ENCODE measurements at regions not wholly inside any gene's neighbourhood (a gene's known extent, or its start where the extent isn't known, plus 50 kb on each side); places are given as distances from the start of the nearest gene placed in this dataset.

DNA sequence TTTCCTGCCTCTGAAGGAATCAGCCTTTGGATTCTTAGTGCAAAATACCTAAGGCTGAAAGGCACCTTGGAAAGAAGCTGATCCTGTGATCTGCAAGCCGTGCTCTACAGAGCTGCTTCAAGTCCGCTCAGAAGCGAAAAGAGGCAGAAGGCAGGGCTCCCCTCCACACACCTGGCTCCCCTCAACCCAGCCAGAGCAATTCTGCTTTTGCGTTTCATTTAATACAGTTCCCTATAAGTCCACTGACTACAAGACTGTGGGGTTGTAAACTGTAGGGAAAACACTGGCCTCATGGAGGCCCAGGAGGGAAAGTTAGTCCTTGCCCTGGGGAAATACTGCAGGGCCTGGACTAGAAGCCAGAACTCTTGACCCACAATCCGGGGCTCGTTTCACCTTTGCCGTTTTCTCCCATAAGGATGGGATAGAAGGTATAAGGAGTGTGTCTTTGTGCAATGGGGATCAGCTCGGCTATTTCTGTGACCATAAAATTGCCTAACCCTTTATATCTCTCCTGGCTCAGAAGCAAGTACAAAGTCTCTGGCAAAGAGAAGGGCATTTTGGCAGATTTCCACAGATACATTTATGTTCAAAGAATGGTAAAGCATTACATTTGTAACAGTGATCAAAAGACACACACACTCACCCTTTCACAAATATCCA is 95.8 kb upstream of the TEX51 start:
- no peak for DNase-seq (ENCODE audit: low read depth)
- TF ChIP-seq, protein P1, sequence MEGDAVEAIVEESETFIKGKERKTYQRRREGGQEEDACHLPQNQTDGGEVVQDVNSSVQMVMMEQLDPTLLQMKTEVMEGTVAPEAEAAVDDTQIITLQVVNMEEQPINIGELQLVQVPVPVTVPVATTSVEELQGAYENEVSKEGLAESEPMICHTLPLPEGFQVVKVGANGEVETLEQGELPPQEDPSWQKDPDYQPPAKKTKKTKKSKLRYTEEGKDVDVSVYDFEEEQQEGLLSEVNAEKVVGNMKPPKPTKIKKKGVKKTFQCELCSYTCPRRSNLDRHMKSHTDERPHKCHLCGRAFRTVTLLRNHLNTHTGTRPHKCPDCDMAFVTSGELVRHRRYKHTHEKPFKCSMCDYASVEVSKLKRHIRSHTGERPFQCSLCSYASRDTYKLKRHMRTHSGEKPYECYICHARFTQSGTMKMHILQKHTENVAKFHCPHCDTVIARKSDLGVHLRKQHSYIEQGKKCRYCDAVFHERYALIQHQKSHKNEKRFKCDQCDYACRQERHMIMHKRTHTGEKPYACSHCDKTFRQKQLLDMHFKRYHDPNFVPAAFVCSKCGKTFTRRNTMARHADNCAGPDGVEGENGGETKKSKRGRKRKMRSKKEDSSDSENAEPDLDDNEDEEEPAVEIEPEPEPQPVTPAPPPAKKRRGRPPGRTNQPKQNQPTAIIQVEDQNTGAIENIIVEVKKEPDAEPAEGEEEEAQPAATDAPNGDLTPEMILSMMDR (IDR thresholded peaks at IDR 0.05; ENCODE audit: insufficient read depth, low read length, poor library complexity, severe bottlenecking) = no peak
- H3K4me3 ChIP-seq (ENCODE audit: low read depth, low read length) = no peak overlapping the region
- no peaks in the 10 kb centered on the region for H3K27me3 ChIP-seq (ENCODE audit: control insufficient read depth, insufficient read depth, low read length)
- H3K36me3 ChIP-seq (ENCODE audit: control insufficient read depth, insufficient read depth, low read length) = no peaks in the 10 kb centered on the region

DNA sequence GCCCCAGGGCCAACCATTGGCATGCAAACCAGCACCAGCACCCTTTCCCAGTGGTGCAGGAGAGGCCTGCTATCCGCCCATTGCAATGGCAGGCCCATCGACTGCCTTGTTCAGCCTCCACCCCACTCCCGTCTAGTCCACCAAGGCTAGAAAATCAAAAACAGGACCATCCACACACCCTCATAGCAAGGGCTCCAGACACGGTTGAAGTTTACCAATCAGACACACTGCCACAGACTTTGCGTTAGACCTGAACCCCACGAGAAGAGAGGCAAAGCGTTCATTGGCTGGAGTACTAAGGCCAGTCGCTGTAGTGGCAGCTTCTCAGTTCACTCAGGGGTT is 95.3 kb upstream of the TEX51 start:
- no peak for DNase-seq (ENCODE audit: low read depth)
- no peaks in the 10 kb centered on the region for H3K27me3 ChIP-seq (ENCODE audit: control insufficient read depth, insufficient read depth, low read length)
- TF ChIP-seq, protein P1 (IDR thresholded peaks at IDR 0.05; ENCODE audit: insufficient read depth, low read length, poor library complexity, severe bottlenecking) = no peak

DNA sequence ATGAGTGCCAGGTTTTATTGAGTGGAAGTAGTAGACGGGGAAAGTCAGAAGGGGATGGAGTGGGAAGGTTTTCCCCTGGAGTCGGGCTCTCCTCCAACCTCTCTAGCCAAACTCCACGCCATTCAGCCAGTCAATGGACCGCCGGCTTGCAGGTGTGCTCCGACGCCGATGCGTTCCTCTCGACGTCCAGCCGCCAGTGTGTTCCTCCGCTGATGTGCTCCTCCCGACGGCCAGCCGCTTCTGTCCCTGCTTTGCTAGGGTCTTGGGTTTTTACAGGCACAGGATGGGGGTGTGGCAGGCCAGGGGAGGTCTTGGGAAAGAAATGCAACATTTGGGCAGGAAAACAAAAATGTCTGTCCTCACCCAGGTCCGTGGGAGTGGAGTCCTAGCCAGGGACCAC is 94.3 kb upstream of the TEX51 start:
- no peaks in the 10 kb centered on the region for H3K36me3 ChIP-seq (ENCODE audit: control insufficient read depth, insufficient read depth, low read length)
- no peaks in the 10 kb centered on the region for H3K27me3 ChIP-seq (ENCODE audit: control insufficient read depth, insufficient read depth, low read length)
- DNase-seq (ENCODE audit: low read depth) = no peak
- no peak overlapping the region for H3K4me3 ChIP-seq (ENCODE audit: low read depth, low read length)
- TF ChIP-seq, protein P1 (IDR thresholded peaks at IDR 0.05; ENCODE audit: insufficient read depth, low read length, poor library complexity, severe bottlenecking) = no peak

More for the DNA sequence above, 95.3 kb upstream of the TEX51 start:
- Histone ChIP-seq H3K36me3 (ENCODE audit: control insufficient read depth, insufficient read depth, low read length) (no peaks in the 10 kb centered on the region), H3K4me3 (ENCODE audit: low read depth, low read length) (no peak overlapping the region)

DNA sequence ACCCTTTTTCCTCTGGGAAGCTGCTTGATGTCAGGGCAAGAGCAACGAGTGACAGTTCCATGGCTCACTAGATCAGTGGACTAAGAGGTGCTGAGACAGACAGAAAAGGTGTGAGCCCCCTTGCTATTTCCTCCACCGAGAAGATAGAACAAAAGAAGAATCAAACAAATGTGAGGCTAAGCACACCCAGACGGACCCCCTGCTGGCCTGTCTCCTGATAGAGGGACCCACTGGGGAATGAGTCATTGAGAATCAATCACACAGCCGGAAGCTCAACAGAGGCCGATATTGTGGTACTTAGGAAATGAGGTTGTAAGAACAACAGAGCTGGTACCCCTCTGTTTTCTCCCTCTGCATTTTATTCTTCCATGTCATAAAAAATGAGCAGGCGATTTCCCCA is 89.8 kb upstream of the TEX51 start:
- TF ChIP-seq, protein P1 (IDR thresholded peaks at IDR 0.05; ENCODE audit: insufficient read depth, low read length, poor library complexity, severe bottlenecking) = no peak
- Histone ChIP-seq H3K36me3 (ENCODE audit: control insufficient read depth, insufficient read depth, low read length) (no peaks in the 10 kb centered on the region), H3K27me3 (ENCODE audit: control insufficient read depth, insufficient read depth, low read length) (no peaks in the 10 kb centered on the region), H3K4me3 (ENCODE audit: low read depth, low read length) (no peak overlapping the region)
- DNase-seq (ENCODE audit: low read depth) = no peak

DNA sequence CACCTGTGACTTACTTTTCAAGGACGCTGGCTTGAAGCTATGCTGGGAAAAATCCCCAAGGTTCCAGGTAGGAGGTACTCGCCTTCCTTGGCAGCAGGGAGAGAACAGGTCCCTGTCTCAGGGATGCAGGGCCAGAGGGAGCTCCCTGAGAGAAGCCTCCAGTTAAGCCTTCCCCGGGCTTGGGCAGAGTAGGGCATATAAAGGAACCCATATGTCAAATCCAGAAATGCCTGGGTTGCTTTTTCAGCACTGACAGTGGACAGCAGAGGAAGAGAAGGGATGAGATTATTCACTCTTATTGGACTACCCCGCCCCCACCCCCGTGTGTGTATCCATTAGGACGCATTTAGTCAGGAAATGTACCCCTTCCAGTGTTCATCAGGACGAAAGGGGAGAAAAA is 89.3 kb upstream of the TEX51 start:
- no peak for DNase-seq (ENCODE audit: low read depth)
- Histone ChIP-seq H3K27me3 (ENCODE audit: control insufficient read depth, insufficient read depth, low read length) (no peaks in the 10 kb centered on the region), H3K4me3 (ENCODE audit: low read depth, low read length) (no peak overlapping the region), H3K36me3 (ENCODE audit: control insufficient read depth, insufficient read depth, low read length) (no peaks in the 10 kb centered on the region)
- TF ChIP-seq, protein P1 (IDR thresholded peaks at IDR 0.05; ENCODE audit: insufficient read depth, low read length, poor library complexity, severe bottlenecking) = no peak

DNA sequence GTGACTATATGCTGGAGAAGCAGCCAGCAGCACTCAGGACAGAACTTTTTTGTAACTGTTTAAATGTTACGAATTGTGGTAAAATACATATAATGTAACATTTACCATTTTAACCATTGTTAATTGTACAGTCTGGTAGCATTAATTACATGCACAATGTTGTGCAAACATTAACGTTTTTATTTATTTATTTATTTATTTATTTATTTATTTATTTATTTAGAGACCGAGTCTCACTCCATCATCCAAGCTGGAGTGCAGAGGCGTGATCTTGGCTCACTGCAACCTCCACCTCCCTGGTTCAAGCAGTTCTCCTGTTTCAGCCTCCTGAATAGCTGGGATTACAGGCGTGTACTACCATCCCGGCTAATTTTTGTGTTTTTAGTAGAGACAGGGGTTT is 88.7 kb upstream of the TEX51 start:
- Histone ChIP-seq H3K4me3 (ENCODE audit: low read depth, low read length) (no peak overlapping the region), H3K36me3 (ENCODE audit: control insufficient read depth, insufficient read depth, low read length) (no peaks in the 10 kb centered on the region), H3K27me3 (ENCODE audit: control insufficient read depth, insufficient read depth, low read length) (no peaks in the 10 kb centered on the region)
- TF ChIP-seq, protein P1 (IDR thresholded peaks at IDR 0.05; ENCODE audit: insufficient read depth, low read length, poor library complexity, severe bottlenecking) = no peak
- DNase-seq (ENCODE audit: low read depth) = no peak

All from kidney epithelial cell (primary cell).